HCT116 (cell line): ENCODE measurements at regions not wholly inside any gene's neighbourhood (a gene's known extent, or its start where the extent isn't known, plus 50 kb on each side); places are given as distances from the start of the nearest gene placed in this dataset.

Experiments
- ATAC-seq: fragments of 200-7000 bp; cut with Tn5 transposase; 2 replicates; pipeline ENCODE4 v1.9.1; 2020; ENCODE audit warnings: mild to moderate bottlenecking, moderate library complexity
- BruUV-seq: library from RNA; stranded (reverse); fragments of 400-500 nt; replicated peaks from 2 replicates; lab custom pipeline; 2021; lab: Mats Ljungman, UMichigan
- CTCF ChIA-PET: fragments of 300-600 bp; sonication (Branson Sonifier 250); formaldehyde crosslinking; loops from one replicate; lab custom pipeline; 2021; ENCODE audit warnings: antibody characterized with exemption; lab: Charles Lee
- POLR2A ChIA-PET: fragments of 300-600, 350-600 bp; sonication (Branson Sonifier 250); formaldehyde crosslinking; loops from one replicate; lab custom pipeline; 2021; ENCODE audit warnings: antibody characterized with exemption; lab: Charles Lee
- RAD21 ChIA-PET, 2 experiments: fragments of 300-600 bp; sonication (Branson Sonifier 250); formaldehyde crosslinking; loops; one replicate each; lab custom pipeline; 2023; ENCODE audit warnings: low total read pairs in 2 of 2; ENCODE audit not compliant: uncharacterized antibody in 2 of 2, unreplicated experiment in 2 of 2, low non-redundant PET in 1 of 2; lab: Charles Lee
- DNase-seq: peaks from one replicate; pipeline ENCODE4 v3.0.0-alpha.2; 2010; ENCODE audit warnings: low read depth, low spot score
- H2AFZ ChIP-seq: fragments of 200-600 bp; shearing (Covaris generic), sonication (generic); 2 replicates; pipeline ENCODE4 v1.6.1; 2017; ENCODE audit warnings: low read depth, mixed run types, mixed read lengths, antibody characterized with exemption, low read length; ENCODE audit not compliant: poor library complexity, severe bottlenecking
- H3K27ac ChIP-seq: 2 replicates; pipeline ENCODE4 v1.5.1; 2012; ENCODE audit warnings: low read depth, low read length
- H3K27me3 ChIP-seq: fragments of 200-600 bp; sonication (generic); 2 replicates; pipeline ENCODE4 v1.6.1; 2016; ENCODE audit warnings: mixed run types, low read length, mixed read lengths; ENCODE audit not compliant: insufficient read depth
- H3K36me3 ChIP-seq, 2 experiments: fragments of 200-500 bp in 1 of 2; fragments of 200-600 bp in 1 of 2; sonication (Bioruptor generic) in 1 of 2; sonication (generic) in 1 of 2; 2 replicates each; pipeline versions ENCODE4 v1.5.1 to v1.6.1; 2014 to 2016; ENCODE audit warnings: low read length in 2 of 2, inconsistent platforms in 1 of 2, mixed read lengths in 1 of 2, mixed run types in 1 of 2; ENCODE audit not compliant: insufficient read depth in 2 of 2, control insufficient read depth in 1 of 2
- H3K4me1 ChIP-seq, 2 experiments: fragments of 200-600 bp in 1 of 2; sonication (generic) in 1 of 2; 2 replicates each; pipeline versions ENCODE4 v1.5.1 to v1.6.1; 2012 to 2017; ENCODE audit warnings: low read length in 2 of 2, inconsistent platforms in 1 of 2, mild to moderate bottlenecking in 1 of 2, mixed read lengths in 1 of 2, mixed run types in 1 of 2, moderate library complexity in 1 of 2; ENCODE audit not compliant: insufficient read depth in 2 of 2, control insufficient read depth in 1 of 2
- H3K4me2 ChIP-seq: fragments of 200-600 bp; sonication (generic); 2 replicates; pipeline ENCODE4 v1.6.1; 2017; ENCODE audit warnings: mixed run types, low read length, mixed read lengths
- H3K4me3 ChIP-seq, 2 experiments: fragments of 200-600 bp in 1 of 2; sonication (generic) in 1 of 2; replicated peaks in 1 of 2; 2 replicates each; pipeline ENCODE4 v1.5.1; 2011 to 2016; ENCODE audit warnings: low read length in 2 of 2, control low read depth in 1 of 2, low read depth in 1 of 2, mild to moderate bottlenecking in 1 of 2, mixed read lengths in 1 of 2, mixed run types in 1 of 2
- H3K79me2 ChIP-seq: fragments of 200-600 bp; sonication (generic); 2 replicates; pipeline ENCODE4 v1.6.1; 2017; ENCODE audit warnings: mild to moderate bottlenecking, mixed run types, low read length, moderate library complexity, mixed read lengths; ENCODE audit not compliant: insufficient read depth
- H3K9ac ChIP-seq: fragments of 200-600 bp; sonication (generic); 2 replicates; pipeline ENCODE4 v1.6.1; 2016; ENCODE audit warnings: low read length, mixed read lengths
- H3K9me2 ChIP-seq: fragments of 200-600 bp; sonication (generic), shearing (Covaris generic); 2 replicates; pipeline ENCODE4 v1.6.1; 2017; ENCODE audit warnings: mixed run types, mild to moderate bottlenecking, moderate library complexity; ENCODE audit not compliant: insufficient read depth
- H3K9me3 ChIP-seq, 2 experiments: fragments of 200-500 bp in 1 of 2; fragments of 200-600 bp in 1 of 2; sonication (Bioruptor generic) in 1 of 2; sonication (generic) in 1 of 2; 2 replicates each; pipeline ENCODE4 v1.6.1; 2014 to 2017; ENCODE audit warnings: low read length in 2 of 2, mixed read lengths in 2 of 2, inconsistent platforms in 1 of 2, low read depth in 1 of 2, mild to moderate bottlenecking in 1 of 2, mixed run types in 1 of 2, moderate library complexity in 1 of 2; ENCODE audit not compliant: control insufficient read depth in 1 of 2, insufficient read depth in 1 of 2
- H4K20me1 ChIP-seq: fragments of 200-600 bp; sonication (generic), shearing (Covaris generic); 2 replicates; pipeline ENCODE4 v1.6.1; 2017; ENCODE audit warnings: mixed run types, mild to moderate bottlenecking, moderate library complexity; ENCODE audit not compliant: insufficient read depth
- ATF3 ChIP-seq: IDR thresholded peaks from 2 replicates; pipeline ENCODE4 v1.6.1; 2012
- CBX3 ChIP-seq: IDR thresholded peaks from 2 replicates; pipeline ENCODE4 v1.6.1; 2012; ENCODE audit warnings: low read depth
- CEBPB ChIP-seq: IDR thresholded peaks from 2 replicates; pipeline ENCODE4 v1.6.1; 2012; ENCODE audit warnings: low read depth
- EGR1 ChIP-seq: IDR thresholded peaks from 2 replicates; pipeline ENCODE4 v1.6.1; 2012; ENCODE audit warnings: low read depth
- FOSL1 ChIP-seq: IDR thresholded peaks from 2 replicates; pipeline ENCODE4 v1.6.1; 2012; ENCODE audit warnings: low read depth
- JUND ChIP-seq: IDR thresholded peaks from 2 replicates; pipeline ENCODE4 v1.6.1; 2012
- MAX ChIP-seq: IDR thresholded peaks from 2 replicates; pipeline ENCODE4 v1.6.1; 2012
- POLR2A ChIP-seq: IDR thresholded peaks from 2 replicates; pipeline ENCODE4 v1.7.0; 2011; ENCODE audit warnings: borderline replicate concordance; ENCODE audit not compliant: insufficient read depth, insufficient read length; ENCODE audit errors: extremely low read depth
- RAD21 ChIP-seq: IDR thresholded peaks from 2 replicates; pipeline ENCODE4 v1.6.1; 2012; ENCODE audit warnings: low read depth, mild to moderate bottlenecking
- REST ChIP-seq: IDR thresholded peaks from 2 replicates; pipeline ENCODE4 v1.6.1; 2012; ENCODE audit warnings: low read depth
- SIN3A ChIP-seq: IDR thresholded peaks from 2 replicates; pipeline ENCODE4 v1.6.1; 2012; ENCODE audit warnings: low read depth
- SRF ChIP-seq: IDR thresholded peaks from 2 replicates; pipeline ENCODE4 v1.6.1; 2012; ENCODE audit warnings: low read depth
- TCF7L2 ChIP-seq: IDR thresholded peaks from 2 replicates; pipeline ENCODE4 v1.7.0; 2011; ENCODE audit warnings: borderline replicate concordance, inconsistent platforms; ENCODE audit not compliant: insufficient read depth, insufficient read length; ENCODE audit errors: extremely low read depth
- YY1 ChIP-seq: IDR thresholded peaks from 2 replicates; pipeline ENCODE4 v1.6.1; 2011; ENCODE audit warnings: low read length, low read depth, moderate library complexity, mild to moderate bottlenecking; ENCODE audit not compliant: insufficient replicate concordance; ENCODE audit errors: extremely low read depth
- ZBTB33 ChIP-seq: IDR thresholded peaks from 2 replicates; pipeline ENCODE4 v1.6.1; 2011; ENCODE audit warnings: mild to moderate bottlenecking, low read length, moderate library complexity; ENCODE audit not compliant: insufficient replicate concordance; ENCODE audit errors: extremely low read depth
- ZFX ChIP-seq: fragments of 450-650 bp; IDR thresholded peaks from 2 replicates; pipeline ENCODE4 v1.6.1; 2017
- ZNF274 ChIP-seq: fragments of 200-500 bp; sonication (Bioruptor generic); IDR thresholded peaks from 2 replicates; pipeline ENCODE4 v1.6.1; 2014; ENCODE audit warnings: mild to moderate bottlenecking, low read depth, low read length, inconsistent platforms
- intact Hi-C: fragments of 100-400 bp; cut with micrococcal nuclease; formaldehyde crosslinking; loops from 2 replicates; pipeline ENCODE4 v1.10.0; 2022

DNA sequence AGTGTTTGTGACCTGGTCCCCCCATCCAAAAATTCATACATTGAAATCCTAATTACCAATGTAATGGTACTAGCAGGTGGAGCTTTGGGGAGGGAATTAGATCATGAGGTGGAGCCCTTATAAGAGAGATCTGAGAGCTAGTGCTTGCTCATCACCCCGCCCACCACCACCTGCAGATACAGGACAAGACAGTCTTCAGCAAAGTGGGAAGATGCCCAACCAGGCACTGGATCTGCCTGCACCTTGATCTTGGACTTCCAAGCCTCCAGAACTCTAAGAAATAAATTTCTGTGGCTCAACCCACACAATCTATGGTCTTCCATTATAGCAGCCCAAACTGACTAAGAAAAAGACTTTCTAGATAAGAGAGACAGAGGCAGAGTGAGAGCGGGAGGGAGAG lies 343.4 kb downstream of the LRRIQ3 start:
- no peak for DNase-seq
- no peaks in the 10 kb centered on the region for H4K20me1 ChIP-seq
- ATAC-seq: no peak
- no peaks in the 10 kb centered on the region for H3K9me2 ChIP-seq
- H3K9me3 ChIP-seq: peaks cover 0 to 11% of the 10 kb centered on the region in 2 experiments; a peak in 2 of 4 replicates
- H3K27ac ChIP-seq: no peak overlapping the region
- H3K9ac ChIP-seq: no peak overlapping the region
- ChIA-PET POLR2A (no interaction called here), CTCF (no interaction called here), RAD21 (no interaction called here)
- H3K4me2 ChIP-seq: no peak overlapping the region
- H3K79me2 ChIP-seq: no peaks in the 10 kb centered on the region
- intact Hi-C loops: no loop called here
- no peaks in the 10 kb centered on the region for H3K36me3 ChIP-seq
- no peaks in the 10 kb centered on the region for H3K27me3 ChIP-seq
- BruUV-seq: no TSS peak
- no peak for TF ChIP-seq ZFX
- TF ChIP-seq SRF: no peak
- no peak for TF ChIP-seq MAX
- TF ChIP-seq CBX3: no peak
- no peak for TF ChIP-seq SIN3A
- TF ChIP-seq ZBTB33: no peak
- TF ChIP-seq RAD21: no peak
- TF ChIP-seq REST: no peak
- TF ChIP-seq YY1: no peak
- no peak for TF ChIP-seq FOSL1
- TF ChIP-seq ZNF274: no peak
- no peak for TF ChIP-seq JUND
- no peak for TF ChIP-seq ATF3
- TF ChIP-seq EGR1: no peak
- TF ChIP-seq TCF7L2: no peak
- no peak for TF ChIP-seq POLR2A
- no peak for TF ChIP-seq CEBPB
- H3K4me3 ChIP-seq: no peak overlapping the region
- H3K4me1 ChIP-seq: no peaks in the 10 kb centered on the region
- no peak overlapping the region for H2AFZ ChIP-seq
